ENCODE measurements at regions not wholly inside any gene's neighbourhood (a gene's known extent, or its start where the extent isn't known, plus 50 kb on each side); places are given as distances from the start of the nearest gene placed in this dataset.

GRCh38 chr17:34692920-34693319 is 113.5 kb downstream of the TMEM132E start:
- intact Hi-C loops (cut with DNase I), result no loop called here
- Histone ChIP-seq H3K27me3 (peaks cover 0 to 4% (median 0%) of the 10 kb centered on the region in 9 donors), H3K4me1 (no peaks in the 10 kb centered on the region), H3K4me3 (no peak overlapping the region), H3K27ac (no peak overlapping the region), H3K9me3 (peaks cover 0 to 15% (median 6%) of the 10 kb centered on the region in 12 donors), H3K36me3 (no peaks in the 10 kb centered on the region)
- DNase-seq, result no peak
- WGBS, 4 donors, result 60 to 79% (median 69%) methylated on average over 1 of the region's 1 CpG
- TF ChIP-seq CTCF (IDR thresholded peaks at IDR 0.05) (no peak), POLR2A (IDR thresholded peaks at IDR 0.05) (no peak)
- no peak for ATAC-seq
